K562 (cell line): ENCODE measurements at regions not wholly inside any gene's neighbourhood (a gene's known extent, or its start where the extent isn't known, plus 50 kb on each side); places are given as distances from the start of the nearest gene placed in this dataset.

ENCODE experiments used
- FOXJ2 ChIP-seq: fragments of 200-800 bp; sonication (Bioruptor generic); IDR thresholded peaks from 2 replicates; pipeline ENCODE4 v1.6.1; 2016; ENCODE audit warnings: missing genetic modification characterization, missing compliant biosample characterization
- MYC ChIP-seq, 2 experiments: fragments of 250-450 bp in 1 of 2; sonication (Bioruptor Pico) in 1 of 2; IDR thresholded peaks; 2 replicates each; pipeline versions ENCODE4 v1.5.1 to v1.6.1; 2012 to 2021; ENCODE audit warnings: low read depth in 2 of 2, borderline replicate concordance in 1 of 2, improper control_type of control experiment in 1 of 2, low read length in 1 of 2, mild to moderate bottlenecking in 1 of 2, moderate library complexity in 1 of 2
- PHF20 ChIP-seq: fragments of 450-650 bp; IDR thresholded peaks from 2 replicates; pipeline ENCODE4 v1.6.1; 2018; ENCODE audit not compliant: partially characterized antibody
- PRMT5 ChIP-seq: sonication (generic); formaldehyde crosslinking; IDR thresholded peaks from 2 replicates; pipeline ENCODE4 v1.5.0; 2020; ENCODE audit warnings: missing genetic modification reagents
- STAT5A ChIP-seq: IDR thresholded peaks from 2 replicates; pipeline ENCODE4 v1.6.1; 2012; ENCODE audit warnings: low read length, inconsistent platforms, borderline replicate concordance
- ZNF217 ChIP-seq: sonication (generic); formaldehyde crosslinking; IDR thresholded peaks from 2 replicates; pipeline ENCODE4 v1.8.0; 2022; ENCODE audit warnings: mild to moderate bottlenecking, missing genetic modification reagents
- TF ChIP-seq, protein P1 (sequence below): fragments of 250-450 bp; sonication (Bioruptor Pico); IDR thresholded peaks from 2 replicates; pipeline ENCODE4 v1.4.0; 2020; ENCODE audit warnings: mild to moderate bottlenecking, moderate library complexity
- TF ChIP-seq, protein P2 (sequence below), 2 experiments: fragments of 450-650 bp in 1 of 2; sonication (generic) in 1 of 2; formaldehyde crosslinking in 1 of 2; IDR thresholded peaks in 1 of 2; conservative IDR thresholded peaks in 1 of 2; 2 replicates each; pipeline versions ENCODE4 v1.6.1 to v1.8.1; 2016 to 2023; ENCODE audit warnings: mild to moderate bottlenecking in 2 of 2, moderate library complexity in 2 of 2, inconsistent platforms in 1 of 2, missing genetic modification reagents in 1 of 2
- TF ChIP-seq, protein P3 (sequence below): fragments of 200-800 bp; sonication (Bioruptor generic); IDR thresholded peaks from 2 replicates; pipeline ENCODE4 v1.6.1; 2016; ENCODE audit warnings: missing genetic modification characterization, missing compliant biosample characterization

GRCh38 chr9:78927099-78927940, 630.4 kb downstream of the PSAT1 start (continued):
- TF ChIP-seq, protein P1, sequence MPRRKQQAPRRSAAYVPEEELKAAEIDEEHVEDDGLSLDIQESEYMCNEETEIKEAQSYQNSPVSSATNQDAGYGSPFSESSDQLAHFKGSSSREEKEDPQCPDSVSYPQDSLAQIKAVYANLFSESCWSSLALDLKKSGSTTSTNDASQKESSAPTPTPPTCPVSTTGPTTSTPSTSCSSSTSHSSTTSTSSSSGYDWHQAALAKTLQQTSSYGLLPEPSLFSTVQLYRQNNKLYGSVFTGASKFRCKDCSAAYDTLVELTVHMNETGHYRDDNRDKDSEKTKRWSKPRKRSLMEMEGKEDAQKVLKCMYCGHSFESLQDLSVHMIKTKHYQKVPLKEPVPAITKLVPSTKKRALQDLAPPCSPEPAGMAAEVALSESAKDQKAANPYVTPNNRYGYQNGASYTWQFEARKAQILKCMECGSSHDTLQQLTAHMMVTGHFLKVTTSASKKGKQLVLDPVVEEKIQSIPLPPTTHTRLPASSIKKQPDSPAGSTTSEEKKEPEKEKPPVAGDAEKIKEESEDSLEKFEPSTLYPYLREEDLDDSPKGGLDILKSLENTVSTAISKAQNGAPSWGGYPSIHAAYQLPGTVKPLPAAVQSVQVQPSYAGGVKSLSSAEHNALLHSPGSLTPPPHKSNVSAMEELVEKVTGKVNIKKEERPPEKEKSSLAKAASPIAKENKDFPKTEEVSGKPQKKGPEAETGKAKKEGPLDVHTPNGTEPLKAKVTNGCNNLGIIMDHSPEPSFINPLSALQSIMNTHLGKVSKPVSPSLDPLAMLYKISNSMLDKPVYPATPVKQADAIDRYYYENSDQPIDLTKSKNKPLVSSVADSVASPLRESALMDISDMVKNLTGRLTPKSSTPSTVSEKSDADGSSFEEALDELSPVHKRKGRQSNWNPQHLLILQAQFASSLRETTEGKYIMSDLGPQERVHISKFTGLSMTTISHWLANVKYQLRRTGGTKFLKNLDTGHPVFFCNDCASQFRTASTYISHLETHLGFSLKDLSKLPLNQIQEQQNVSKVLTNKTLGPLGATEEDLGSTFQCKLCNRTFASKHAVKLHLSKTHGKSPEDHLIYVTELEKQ (CRISPR knock-in tag): no peak
- TF ChIP-seq STAT5A (no peak), FOXJ2 (no peak), PHF20 (no peak), PRMT5 (no peak), MYC (IDR thresholded peaks at IDR 0.05; ENCODE audit: low read depth, low read length) (no peak), MYC (CRISPR knock-in tag; IDR thresholded peaks at IDR 0.05; ENCODE audit: borderline replicate concordance, low read depth) (no peak), ZNF217 (CRISPR knock-in tag) (no peak)
- TF ChIP-seq, protein P2, sequence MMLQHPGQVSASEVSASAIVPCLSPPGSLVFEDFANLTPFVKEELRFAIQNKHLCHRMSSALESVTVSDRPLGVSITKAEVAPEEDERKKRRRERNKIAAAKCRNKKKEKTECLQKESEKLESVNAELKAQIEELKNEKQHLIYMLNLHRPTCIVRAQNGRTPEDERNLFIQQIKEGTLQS (IDR thresholded peaks at IDR 0.05): no peak
- TF ChIP-seq, protein P2 (CRISPR knock-in tag; conservative IDR thresholded peaks at IDR 0.05): no peak
- TF ChIP-seq, protein P3, sequence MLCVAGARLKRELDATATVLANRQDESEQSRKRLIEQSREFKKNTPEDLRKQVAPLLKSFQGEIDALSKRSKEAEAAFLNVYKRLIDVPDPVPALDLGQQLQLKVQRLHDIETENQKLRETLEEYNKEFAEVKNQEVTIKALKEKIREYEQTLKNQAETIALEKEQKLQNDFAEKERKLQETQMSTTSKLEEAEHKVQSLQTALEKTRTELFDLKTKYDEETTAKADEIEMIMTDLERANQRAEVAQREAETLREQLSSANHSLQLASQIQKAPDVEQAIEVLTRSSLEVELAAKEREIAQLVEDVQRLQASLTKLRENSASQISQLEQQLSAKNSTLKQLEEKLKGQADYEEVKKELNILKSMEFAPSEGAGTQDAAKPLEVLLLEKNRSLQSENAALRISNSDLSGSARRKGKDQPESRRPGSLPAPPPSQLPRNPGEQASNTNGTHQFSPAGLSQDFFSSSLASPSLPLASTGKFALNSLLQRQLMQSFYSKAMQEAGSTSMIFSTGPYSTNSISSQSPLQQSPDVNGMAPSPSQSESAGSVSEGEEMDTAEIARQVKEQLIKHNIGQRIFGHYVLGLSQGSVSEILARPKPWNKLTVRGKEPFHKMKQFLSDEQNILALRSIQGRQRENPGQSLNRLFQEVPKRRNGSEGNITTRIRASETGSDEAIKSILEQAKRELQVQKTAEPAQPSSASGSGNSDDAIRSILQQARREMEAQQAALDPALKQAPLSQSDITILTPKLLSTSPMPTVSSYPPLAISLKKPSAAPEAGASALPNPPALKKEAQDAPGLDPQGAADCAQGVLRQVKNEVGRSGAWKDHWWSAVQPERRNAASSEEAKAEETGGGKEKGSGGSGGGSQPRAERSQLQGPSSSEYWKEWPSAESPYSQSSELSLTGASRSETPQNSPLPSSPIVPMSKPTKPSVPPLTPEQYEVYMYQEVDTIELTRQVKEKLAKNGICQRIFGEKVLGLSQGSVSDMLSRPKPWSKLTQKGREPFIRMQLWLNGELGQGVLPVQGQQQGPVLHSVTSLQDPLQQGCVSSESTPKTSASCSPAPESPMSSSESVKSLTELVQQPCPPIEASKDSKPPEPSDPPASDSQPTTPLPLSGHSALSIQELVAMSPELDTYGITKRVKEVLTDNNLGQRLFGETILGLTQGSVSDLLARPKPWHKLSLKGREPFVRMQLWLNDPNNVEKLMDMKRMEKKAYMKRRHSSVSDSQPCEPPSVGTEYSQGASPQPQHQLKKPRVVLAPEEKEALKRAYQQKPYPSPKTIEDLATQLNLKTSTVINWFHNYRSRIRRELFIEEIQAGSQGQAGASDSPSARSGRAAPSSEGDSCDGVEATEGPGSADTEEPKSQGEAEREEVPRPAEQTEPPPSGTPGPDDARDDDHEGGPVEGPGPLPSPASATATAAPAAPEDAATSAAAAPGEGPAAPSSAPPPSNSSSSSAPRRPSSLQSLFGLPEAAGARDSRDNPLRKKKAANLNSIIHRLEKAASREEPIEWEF (CRISPR knock-in tag): no peak
